Tibial nerve (tissue), 4 donors: ENCODE measurements at regions not wholly inside any gene's neighbourhood (a gene's known extent, or its start where the extent isn't known, plus 50 kb on each side); places are given as distances from the start of the nearest gene placed in this dataset.

Experiments used
- CTCF ChIP-seq, 5 experiments: fragments of 200-600 bp in 3 of 5; fragments of 450-650 bp in 2 of 5; sonication (generic) in 3 of 5; IDR thresholded peaks; one replicate each; pipeline ENCODE4 v1.5.1; 2016 to 2019; ENCODE audit warnings: antibody characterized with exemption in 5 of 5, mild to moderate bottlenecking in 3 of 5, moderate library complexity in 2 of 5
- EP300 ChIP-seq, 2 donors: sonication (generic); formaldehyde crosslinking; IDR thresholded peaks; one replicate each; pipeline ENCODE4 v1.6.1; 2017; ENCODE audit warnings: antibody characterized with exemption in 2 of 2, mild to moderate bottlenecking in 1 of 2
- POLR2A ChIP-seq, 2 donors: fragments of 450-650 bp; IDR thresholded peaks; one replicate each; pipeline ENCODE4 v1.6.1; 2017; ENCODE audit warnings: antibody characterized with exemption in 2 of 2, mild to moderate bottlenecking in 2 of 2, moderate library complexity in 2 of 2

- TF ChIP-seq CTCF (IDR thresholded peaks at IDR 0.05) (no peak), POLR2A (IDR thresholded peaks at IDR 0.05) (no peak), EP300 (IDR thresholded peaks at IDR 0.05) (no peak)
Observed at GRCh38 chr9:130755377-130756007, 61.9 kb downstream of the EXOSC2 start.
